Sigmoid colon (tissue), 4 donors: ENCODE measurements at regions not wholly inside any gene's neighbourhood (a gene's known extent, or its start where the extent isn't known, plus 50 kb on each side); places are given as distances from the start of the nearest gene placed in this dataset.

Experiments used
- POLR2A ChIP-seq, 2 donors: fragments of 450-650 bp; IDR thresholded peaks; one replicate each; pipeline ENCODE4 v1.6.1; 2016; ENCODE audit warnings: antibody characterized with exemption in 2 of 2, mild to moderate bottlenecking in 2 of 2, moderate library complexity in 2 of 2
- POLR2AphosphoS5 ChIP-seq, 4 donors: sonication (generic); formaldehyde crosslinking; IDR thresholded peaks; one replicate each; pipeline ENCODE4 v1.6.1; 2017; ENCODE audit warnings: antibody characterized with exemption in 4 of 4

DNA sequence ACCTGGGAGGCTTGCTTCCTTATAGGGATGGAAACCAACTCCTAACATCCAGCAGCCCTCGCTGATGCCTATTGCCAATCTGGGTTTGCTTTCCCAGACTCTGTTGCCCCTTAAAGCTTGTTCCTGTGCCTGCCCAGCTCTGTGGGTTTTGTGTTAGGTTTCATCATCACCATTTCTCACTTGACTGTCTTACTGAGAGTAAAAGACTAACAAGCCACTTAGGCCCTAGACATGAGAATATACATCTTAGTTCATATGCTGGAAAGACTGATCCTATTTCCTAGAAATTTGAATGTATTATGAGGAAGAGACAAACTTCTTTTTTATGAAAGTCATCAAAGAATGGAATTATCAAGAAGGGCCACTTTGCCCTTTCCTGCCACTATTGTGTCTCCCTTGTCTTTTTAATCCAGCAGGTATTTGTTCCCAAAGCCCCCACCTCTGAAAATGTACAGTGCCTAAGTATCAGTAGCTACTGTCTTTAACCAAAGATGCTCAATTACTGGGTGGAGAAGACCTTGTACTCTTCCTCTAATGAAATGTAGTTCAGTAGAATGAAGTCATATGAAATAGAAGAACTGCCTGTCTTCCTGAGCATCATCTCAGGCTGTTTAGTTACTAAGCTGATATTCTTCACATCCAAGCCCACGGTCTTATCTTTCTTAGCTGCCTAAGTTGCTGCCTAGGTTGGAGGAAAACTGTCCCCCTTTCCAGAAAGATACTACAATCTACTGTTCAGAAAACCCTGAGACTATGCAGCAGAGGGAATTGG, 59.8 kb upstream of the ZPLD1 start:
- TF ChIP-seq POLR2A (IDR thresholded peaks at IDR 0.05) (no peak), POLR2AphosphoS5 (IDR thresholded peaks at IDR 0.05) (no peak)
